Erythroblast (primary cell): ENCODE measurements at regions not wholly inside any gene's neighbourhood (a gene's known extent, or its start where the extent isn't known, plus 50 kb on each side); places are given as distances from the start of the nearest gene placed in this dataset.

Experiments used
- GATA1 ChIP-seq: IDR thresholded peaks from 2 replicates; pipeline ENCODE4 v1.6.1; 2011; ENCODE audit warnings: low read depth, mild to moderate bottlenecking, control low read depth, low read length, moderate library complexity
- POLR2A ChIP-seq: IDR thresholded peaks from 2 replicates; pipeline ENCODE4 v1.6.1; 2011; ENCODE audit warnings: mild to moderate bottlenecking, low read length

GRCh38 chr5:155270725-155271124 is 257.2 kb downstream of the KIF4B start:
- no peak for TF ChIP-seq POLR2A
- TF ChIP-seq GATA1 = no peak
